Kidney glomerular epithelial cell (primary cell): ENCODE measurements at regions not wholly inside any gene's neighbourhood (a gene's known extent, or its start where the extent isn't known, plus 50 kb on each side); places are given as distances from the start of the nearest gene placed in this dataset.

Experiments used
- DNase-seq: peaks from one replicate; lab custom pipeline; 2025; lab: John Stamatoyannopoulos, UW

DNA sequence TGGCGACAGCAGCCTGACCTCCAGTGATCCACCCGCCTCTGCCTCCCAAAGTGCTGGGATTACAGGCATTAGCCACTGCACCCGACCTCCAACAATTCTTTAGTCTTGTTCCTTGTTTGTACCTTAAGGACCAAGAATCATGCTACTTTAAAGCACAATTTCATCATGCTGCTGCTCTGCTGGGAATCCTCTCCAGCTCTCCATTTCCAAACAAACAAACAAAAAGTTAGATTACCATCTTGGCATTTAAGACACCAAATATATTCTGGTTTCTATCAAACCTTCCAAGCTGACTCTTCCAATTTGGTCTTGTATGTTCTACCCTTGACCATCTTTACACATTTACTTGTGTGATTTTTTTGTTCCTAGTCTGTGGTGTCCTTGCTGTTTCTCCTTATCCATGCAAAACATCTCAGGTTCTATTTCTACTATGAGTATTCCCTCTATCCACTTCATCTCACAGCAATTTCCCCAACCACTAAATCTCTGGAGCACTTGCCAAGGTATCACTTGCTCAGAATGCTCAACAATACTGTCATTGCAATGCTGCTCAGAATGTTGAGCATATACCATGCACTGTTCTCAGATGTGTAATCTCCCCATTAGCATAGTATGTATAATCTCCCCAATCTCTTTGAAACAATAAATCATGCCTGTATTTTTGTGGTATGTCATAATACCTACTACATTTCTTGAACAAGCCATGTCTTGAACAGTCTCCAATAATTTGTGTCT is 73.2 kb upstream of the GALNT5 start:
- DNase-seq: no peak

DNA sequence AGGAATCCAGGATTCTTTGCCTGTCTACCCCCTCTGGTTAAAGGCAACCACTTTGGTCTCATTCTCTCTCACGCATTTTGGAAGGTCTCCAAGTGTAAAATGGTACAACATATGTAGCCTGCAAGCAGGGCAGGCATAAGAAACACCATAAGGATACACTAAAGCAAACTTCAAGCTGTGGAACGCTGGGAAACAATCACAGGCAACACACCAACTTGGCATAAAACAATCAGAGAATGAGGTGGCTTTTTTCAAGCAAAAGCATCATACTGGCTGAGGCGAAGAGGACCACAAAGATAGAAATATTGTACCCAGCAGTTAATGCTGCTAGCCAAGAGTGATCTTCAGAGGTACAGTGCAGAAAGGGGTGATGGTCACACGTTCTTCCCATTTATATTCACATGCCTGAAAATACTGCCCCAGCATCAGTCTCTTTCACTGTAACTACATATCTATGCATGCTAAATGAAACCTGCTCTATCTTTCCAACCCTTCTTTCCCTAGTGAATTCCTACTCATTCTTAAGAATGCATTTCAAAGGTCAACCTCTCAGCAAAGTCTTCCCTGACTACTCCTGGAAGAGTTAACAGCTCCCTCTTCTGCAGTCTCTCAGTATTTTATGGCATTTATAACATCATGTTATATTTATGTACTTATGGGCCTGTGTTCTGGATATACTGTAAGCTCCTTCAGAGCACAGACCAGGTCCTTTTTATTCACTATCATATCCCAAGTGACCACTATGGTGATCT is 71.9 kb upstream of the GALNT5 start:
- DNase-seq: no peak

DNA sequence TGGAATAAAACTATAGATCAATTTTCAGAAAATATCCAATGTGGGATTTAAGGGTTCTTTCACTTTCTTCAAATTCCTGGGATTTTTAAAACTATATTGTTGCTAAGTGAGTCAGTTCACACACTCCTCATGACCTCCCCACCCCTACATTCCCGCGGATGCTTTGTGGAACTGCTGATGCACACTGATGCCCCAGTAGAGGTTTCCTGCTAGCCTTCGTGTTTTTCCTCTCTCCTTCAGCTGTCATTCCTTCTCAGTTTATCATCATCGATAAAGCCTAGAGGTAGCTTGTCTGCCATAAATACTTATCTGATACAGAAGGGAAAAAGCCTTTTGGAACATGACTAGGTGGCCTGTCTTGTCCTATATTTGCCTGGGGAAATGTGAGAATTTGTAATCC is 67.4 kb upstream of the GALNT5 start:
- DNase-seq: peak; percentile 52

DNA sequence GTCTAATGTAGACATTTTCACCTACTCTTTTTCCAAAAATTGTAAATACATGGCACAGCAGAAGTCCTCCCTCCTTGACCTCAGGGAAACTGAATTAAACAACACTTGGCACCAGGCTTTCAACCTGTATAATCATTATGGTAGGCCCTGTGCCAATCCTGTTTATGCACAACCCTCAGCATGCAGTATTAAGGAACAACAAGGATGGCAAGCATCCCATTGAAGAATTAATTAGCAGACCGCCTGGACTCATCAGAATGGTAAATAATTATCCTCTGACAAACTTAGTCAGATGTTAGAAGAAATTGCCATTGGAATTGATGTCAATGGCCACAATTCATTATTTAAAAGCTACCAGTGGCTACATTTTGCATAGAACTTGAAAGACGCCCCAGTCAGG is 66.3 kb upstream of the GALNT5 start:
- no peak for DNase-seq

DNA sequence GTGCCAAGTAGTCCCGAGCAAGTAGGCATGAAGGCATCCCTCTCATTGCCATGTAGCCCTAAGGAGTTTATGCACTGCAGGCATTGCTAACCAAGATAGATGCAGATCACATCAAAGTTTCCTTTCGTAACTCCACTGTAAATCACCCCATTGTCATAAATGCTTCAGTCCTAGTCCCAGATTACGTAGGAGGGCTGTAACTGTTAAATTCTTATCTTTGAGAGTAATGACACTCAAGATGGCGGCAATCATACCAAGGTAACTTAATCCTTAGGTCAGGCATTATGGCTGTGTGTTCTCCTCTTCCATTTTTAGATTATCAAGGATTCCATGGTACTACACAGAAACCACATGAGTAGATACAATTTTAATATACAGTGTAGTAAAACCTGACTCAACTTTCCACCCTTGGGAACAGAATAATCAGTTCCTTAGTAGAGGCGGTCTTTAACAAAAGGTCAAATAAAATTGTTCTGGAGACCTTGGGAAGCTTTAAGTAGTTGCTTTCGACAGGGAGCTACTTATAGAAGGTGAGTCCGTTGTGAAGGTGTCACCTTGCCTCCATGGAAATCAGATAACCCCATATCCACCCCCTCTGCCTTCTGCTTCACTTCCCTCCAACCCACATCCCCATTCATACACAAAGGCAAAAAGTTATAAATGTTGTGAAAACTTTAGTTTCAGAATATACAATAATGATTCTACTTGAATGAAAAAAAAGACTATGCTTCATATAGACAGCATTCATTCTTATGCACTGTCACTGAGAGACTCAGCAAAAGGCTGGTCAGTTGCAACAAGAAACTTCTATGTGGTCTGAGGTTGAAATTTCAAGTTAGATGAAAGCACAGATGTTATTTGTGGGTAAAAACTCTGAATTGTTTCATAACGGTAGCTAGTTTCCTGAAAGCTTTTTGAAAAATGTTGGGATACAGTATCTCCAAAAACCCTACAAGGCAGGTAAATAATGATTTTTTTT is 64.8 kb upstream of the GALNT5 start:
- DNase-seq: no peak

DNA sequence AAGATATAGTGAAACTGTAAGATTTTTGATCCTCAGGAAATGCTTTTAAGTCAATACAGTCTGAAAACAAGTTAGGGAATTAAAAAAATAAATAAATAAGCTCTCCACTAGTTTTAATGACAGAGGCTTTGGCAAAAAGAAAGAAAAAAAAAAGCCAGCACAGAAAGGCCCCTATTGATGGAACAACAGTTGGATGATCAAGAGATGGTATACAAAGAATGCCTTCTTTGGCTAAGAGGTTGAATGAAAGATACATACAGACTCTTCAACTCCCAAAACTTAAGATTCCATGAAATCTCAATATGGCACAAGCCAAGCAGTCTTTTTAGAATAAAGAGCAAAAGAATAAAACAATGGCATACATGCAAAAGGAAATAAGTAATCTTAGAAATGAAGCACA is 64.0 kb upstream of the GALNT5 start:
- DNase-seq: no peak

DNA sequence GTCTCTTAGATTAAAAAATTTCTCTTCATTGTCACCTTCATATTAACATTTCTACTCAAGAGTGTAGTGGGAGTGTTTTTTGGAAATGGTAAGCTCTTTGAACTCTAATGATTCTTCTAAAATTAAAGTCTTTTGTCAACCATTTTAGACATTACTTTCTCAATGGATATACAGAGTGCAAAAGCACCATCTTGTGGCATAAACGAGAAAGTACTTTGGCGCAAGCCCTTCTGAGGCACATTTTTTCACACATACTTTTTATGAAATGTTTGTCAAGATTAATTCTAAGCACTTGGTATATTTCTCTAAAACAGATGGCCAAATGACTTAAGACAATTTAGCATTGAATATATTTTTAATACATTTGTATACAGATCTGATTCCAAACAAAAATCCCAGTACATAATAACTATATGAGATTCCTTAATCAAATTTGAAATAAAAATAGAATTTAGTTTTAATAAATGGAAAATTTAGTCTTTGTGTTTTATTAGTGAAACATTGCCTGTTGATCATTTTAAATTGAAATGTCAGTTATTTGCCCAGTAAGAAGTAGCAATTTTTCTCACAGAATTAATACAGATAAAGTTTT is 63.3 kb upstream of the GALNT5 start:
- DNase-seq: peak; percentile 62

DNA sequence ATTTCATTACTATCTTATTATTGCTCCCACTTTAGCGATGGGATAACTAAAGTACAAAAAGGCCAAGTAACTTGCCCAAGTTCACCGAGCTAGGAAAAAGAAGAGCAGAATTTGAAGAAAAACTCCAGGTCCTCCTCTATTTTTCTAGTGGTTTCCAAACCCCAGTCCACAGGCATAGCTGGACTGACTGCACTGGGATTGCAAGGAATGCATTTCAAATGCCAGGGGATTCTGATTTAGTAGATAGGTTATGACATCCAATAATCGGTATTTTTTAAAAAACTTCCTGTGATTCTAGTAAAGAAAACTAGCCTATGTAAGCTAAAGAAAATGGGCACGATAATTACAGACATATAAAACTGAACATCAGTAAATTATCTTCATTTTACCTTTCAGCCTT is 62.7 kb upstream of the GALNT5 start:
- DNase-seq: no peak

DNA sequence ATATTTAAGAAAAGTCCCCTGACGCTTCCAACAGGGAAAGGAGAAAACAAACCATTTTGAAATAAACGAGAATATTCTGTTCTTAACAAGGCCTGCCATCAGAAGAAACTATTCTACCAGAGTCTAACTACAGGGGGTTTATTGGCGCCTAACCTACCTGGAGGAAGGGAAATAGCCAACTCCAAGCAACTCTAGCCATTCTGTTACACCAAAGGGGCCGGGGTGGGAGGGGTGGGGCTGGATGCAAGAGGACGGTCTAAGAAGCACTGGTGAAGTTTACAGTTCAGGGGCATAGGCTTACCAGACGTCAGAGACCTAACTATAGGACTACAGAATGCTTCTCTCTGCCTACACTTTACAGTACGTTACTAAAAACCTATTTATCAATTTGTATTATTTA is 60.5 kb upstream of the GALNT5 start:
- DNase-seq: no peak

DNA sequence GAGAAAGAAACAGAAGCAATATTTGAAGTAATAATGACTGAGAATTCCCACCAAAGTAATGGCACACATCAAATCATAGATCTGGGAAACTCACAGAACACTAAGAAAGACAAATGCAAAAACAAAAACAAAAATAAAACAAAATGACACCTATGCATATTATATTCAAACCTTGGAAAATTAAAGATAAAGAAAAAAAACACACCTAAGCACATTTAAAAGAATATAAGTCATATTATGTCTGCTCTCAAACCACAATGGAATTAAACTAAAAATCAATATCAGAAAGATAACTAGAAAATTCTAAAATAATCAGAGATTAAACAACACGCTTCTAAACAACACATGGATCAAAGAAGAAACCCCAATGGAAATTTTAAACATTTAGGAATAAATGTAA is 59.7 kb upstream of the GALNT5 start:
- DNase-seq: no peak

DNA sequence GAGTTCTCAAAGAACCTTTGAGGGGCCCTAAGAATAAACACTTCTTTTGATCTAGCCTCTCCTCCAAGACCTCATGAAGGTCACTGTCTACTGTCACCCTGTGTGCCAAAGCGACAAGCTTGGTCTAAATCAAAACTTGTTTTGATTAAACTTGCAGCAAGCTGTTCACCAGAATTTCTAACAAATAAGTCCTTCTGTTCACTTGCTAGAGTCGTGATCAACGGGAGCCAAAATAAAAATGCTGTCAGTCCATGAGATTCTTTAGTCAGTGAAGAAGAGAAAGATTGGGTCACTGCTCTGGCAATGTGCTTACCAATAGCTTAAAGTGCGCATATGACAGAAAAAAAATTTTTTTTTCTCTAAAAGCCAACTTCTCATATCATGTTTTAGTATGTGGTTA is 53.9 kb upstream of the GALNT5 start:
- DNase-seq: no peak

DNA sequence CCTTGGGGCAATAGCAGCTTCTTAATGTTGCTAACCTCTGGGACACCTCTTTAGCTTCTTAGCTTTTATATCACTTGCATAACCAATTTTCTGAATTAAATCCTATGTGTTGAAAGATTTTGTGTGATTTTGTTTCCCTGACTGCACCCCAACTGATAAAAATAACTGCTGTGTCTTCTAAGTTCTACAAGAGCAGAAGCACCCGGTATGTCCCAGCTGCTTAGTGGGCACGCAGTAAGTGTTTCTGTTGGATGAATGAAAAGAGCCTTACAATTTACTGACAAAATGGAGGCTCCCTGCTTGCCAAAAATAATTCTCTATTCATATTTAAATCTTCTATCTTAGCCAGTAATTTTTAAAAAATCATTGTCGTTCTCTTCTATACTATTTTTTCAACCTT is 53.1 kb upstream of the GALNT5 start:
- DNase-seq: no peak

DNA sequence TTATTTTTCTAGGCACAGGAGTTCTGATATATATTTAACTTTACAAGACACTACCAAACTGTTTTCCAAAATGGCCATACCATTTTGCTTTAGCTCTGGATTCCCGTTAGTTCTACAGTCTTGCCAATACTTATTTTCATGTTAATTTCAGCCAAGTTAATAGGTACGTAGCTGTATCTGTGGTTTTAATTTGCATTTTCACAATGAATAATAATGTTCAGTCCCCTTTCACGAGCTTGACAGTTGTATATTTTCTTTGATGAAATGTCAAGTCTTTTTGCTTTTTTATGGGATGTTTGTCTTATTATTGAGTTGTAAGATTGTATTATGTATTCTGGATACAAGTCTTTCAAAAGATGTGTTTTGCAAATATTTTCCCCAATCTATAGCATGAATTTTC is 50.6 kb upstream of the GALNT5 start:
- DNase-seq: no peak
